OCI-LY7 (cell line): ENCODE measurements at regions not wholly inside any gene's neighbourhood (a gene's known extent, or its start where the extent isn't known, plus 50 kb on each side); places are given as distances from the start of the nearest gene placed in this dataset.

Source experiments
- EZH2phosphoT487 ChIP-seq: fragments of 200-600 bp; sonication (generic); IDR thresholded peaks from 2 replicates; pipeline ENCODE4 v1.6.1; 2018; ENCODE audit warnings: low read depth, borderline replicate concordance, mild to moderate bottlenecking, mixed run types, antibody characterized with exemption, low read length, moderate library complexity, mixed read lengths
- TF ChIP-seq, protein P1 (sequence below): fragments of 200-600 bp; sonication (generic); conservative IDR thresholded peaks from 2 replicates; pipeline ENCODE4 v1.5.1; 2014; ENCODE audit warnings: mild to moderate bottlenecking, antibody characterized with exemption, low read length, moderate library complexity, mixed read lengths

DNA sequence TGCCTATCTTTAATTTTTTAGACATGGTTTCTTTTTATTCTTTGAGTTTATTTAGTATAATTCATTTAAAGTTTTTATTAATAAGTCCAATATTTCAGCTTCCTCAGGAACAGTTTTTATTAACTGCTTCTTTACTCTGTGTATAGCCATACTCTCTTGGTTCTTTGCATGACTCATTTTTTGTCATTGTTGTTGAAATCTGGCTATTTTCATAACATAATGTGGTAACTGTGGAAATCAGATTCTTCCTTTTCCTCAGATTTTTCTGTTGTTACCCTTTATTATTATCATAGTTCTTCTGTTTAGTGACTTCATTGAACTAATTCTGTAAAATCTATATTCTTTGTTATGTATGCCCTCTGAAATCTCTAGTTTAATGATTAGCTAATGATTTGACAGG lies 124.9 kb upstream of the CYSLTR1 start:
- TF ChIP-seq, protein P1, sequence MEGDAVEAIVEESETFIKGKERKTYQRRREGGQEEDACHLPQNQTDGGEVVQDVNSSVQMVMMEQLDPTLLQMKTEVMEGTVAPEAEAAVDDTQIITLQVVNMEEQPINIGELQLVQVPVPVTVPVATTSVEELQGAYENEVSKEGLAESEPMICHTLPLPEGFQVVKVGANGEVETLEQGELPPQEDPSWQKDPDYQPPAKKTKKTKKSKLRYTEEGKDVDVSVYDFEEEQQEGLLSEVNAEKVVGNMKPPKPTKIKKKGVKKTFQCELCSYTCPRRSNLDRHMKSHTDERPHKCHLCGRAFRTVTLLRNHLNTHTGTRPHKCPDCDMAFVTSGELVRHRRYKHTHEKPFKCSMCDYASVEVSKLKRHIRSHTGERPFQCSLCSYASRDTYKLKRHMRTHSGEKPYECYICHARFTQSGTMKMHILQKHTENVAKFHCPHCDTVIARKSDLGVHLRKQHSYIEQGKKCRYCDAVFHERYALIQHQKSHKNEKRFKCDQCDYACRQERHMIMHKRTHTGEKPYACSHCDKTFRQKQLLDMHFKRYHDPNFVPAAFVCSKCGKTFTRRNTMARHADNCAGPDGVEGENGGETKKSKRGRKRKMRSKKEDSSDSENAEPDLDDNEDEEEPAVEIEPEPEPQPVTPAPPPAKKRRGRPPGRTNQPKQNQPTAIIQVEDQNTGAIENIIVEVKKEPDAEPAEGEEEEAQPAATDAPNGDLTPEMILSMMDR, result no peak
- no peak for TF ChIP-seq EZH2phosphoT487
